Calu3 (cell line): ENCODE measurements at regions not wholly inside any gene's neighbourhood (a gene's known extent, or its start where the extent isn't known, plus 50 kb on each side); places are given as distances from the start of the nearest gene placed in this dataset.

Experiments used
- BruUV-seq: library from RNA; stranded (reverse); fragments of 400-500 nt; replicated peaks from 2 replicates; lab custom pipeline; 2021; lab: Mats Ljungman, UMichigan
- CTCF ChIA-PET: fragments of 300-600 bp; sonication (Branson Sonifier 250); formaldehyde crosslinking; loops from one replicate; lab custom pipeline; 2022; ENCODE audit warnings: antibody characterized with exemption; lab: Charles Lee
- DNase-seq: peaks from one replicate; pipeline ENCODE4 v3.0.0; 2022
- H3K27ac Mint-ChIP-seq: one replicate; pipeline ENCODE4 v1.8.0; 2022; ENCODE audit warnings: mixed read lengths; ENCODE audit not compliant: unreplicated experiment
- H3K27me3 Mint-ChIP-seq: one replicate; pipeline ENCODE4 v1.8.0; 2022; ENCODE audit warnings: mixed read lengths; ENCODE audit not compliant: unreplicated experiment
- H3K36me3 Mint-ChIP-seq: one replicate; pipeline ENCODE4 v1.8.0; 2022; ENCODE audit warnings: mild to moderate bottlenecking, moderate library complexity, mixed read lengths; ENCODE audit not compliant: insufficient read depth, unreplicated experiment
- H3K4me1 Mint-ChIP-seq: one replicate; pipeline ENCODE4 v1.8.0; 2022; ENCODE audit warnings: mild to moderate bottlenecking, low read depth, mixed read lengths; ENCODE audit not compliant: unreplicated experiment
- H3K4me3 Mint-ChIP-seq: one replicate; pipeline ENCODE4 v1.8.0; 2022; ENCODE audit warnings: mild to moderate bottlenecking, low read depth, moderate library complexity, mixed read lengths; ENCODE audit not compliant: unreplicated experiment
- H3K9me3 Mint-ChIP-seq: one replicate; pipeline ENCODE4 v1.8.0; 2022; ENCODE audit warnings: low read depth, mixed read lengths; ENCODE audit not compliant: unreplicated experiment
- CTCF ChIP-seq: fragments of 200-600 bp; IDR thresholded peaks from one replicate; pipeline ENCODE4 v1.8.0; 2022; ENCODE audit warnings: antibody characterized with exemption; ENCODE audit not compliant: unreplicated experiment
- intact Hi-C: fragments of 100-400 bp; cut with micrococcal nuclease; formaldehyde crosslinking; loops from one replicate; pipeline ENCODE4 v1.10.0; 2022; ENCODE audit not compliant: unreplicated experiment

- no peaks in the 10 kb centered on the region for H3K4me1 Mint-ChIP-seq
- TF ChIP-seq CTCF = no peak
- intact Hi-C loops = no loop called here
- no peak for DNase-seq
- CTCF ChIA-PET = interaction anchor here (0.5 kb wide), 1 partner anchor 77 kb away, joined by 4 read pairs; no protein-coding TSS in a partner anchor
- no peaks in the 10 kb centered on the region for H3K27me3 Mint-ChIP-seq
- no peaks in the 10 kb centered on the region for H3K36me3 Mint-ChIP-seq
- H3K9me3 Mint-ChIP-seq = no peaks in the 10 kb centered on the region
- BruUV-seq = no TSS peak
- H3K27ac Mint-ChIP-seq = peak overlapping the region; percentile 30
- H3K4me3 Mint-ChIP-seq = no peak overlapping the region
These were observed 102.0 kb downstream of the HPGD start for GRCh38 chr4:174420316-174420715.

- no peaks in the 10 kb centered on the region for H3K36me3 Mint-ChIP-seq
- H3K4me3 Mint-ChIP-seq = no peak overlapping the region
- no peak for TF ChIP-seq CTCF
- H3K9me3 Mint-ChIP-seq = no peaks in the 10 kb centered on the region
- H3K4me1 Mint-ChIP-seq = no peaks in the 10 kb centered on the region
- DNase-seq = no peak
- CTCF ChIA-PET = no interaction called here
- BruUV-seq = no TSS peak
- H3K27me3 Mint-ChIP-seq = no peaks in the 10 kb centered on the region
- no peak overlapping the region for H3K27ac Mint-ChIP-seq
- intact Hi-C loops = no loop called here
These were observed 103.6 kb downstream of the HPGD start for GRCh38 chr4:174418640-174419212.

GRCh38 chr4:174408841-174409552, 113.3 kb downstream of the HPGD start:
- no peaks in the 10 kb centered on the region for H3K9me3 Mint-ChIP-seq
- H3K36me3 Mint-ChIP-seq = no peaks in the 10 kb centered on the region
- BruUV-seq = no TSS peak
- H3K27ac Mint-ChIP-seq = no peak overlapping the region
- H3K4me3 Mint-ChIP-seq = no peak overlapping the region
- CTCF ChIA-PET = no interaction called here
- peaks cover 10% of the 10 kb centered on the region for H3K4me1 Mint-ChIP-seq
- intact Hi-C loops = no loop called here
- DNase-seq = no peak
- no peaks in the 10 kb centered on the region for H3K27me3 Mint-ChIP-seq
- TF ChIP-seq CTCF = no peak

- no peak overlapping the region for H3K27ac Mint-ChIP-seq
- no TSS peak for BruUV-seq
These were observed 115.9 kb downstream of the HPGD start for GRCh38 chr4:174406383-174406782.

More at GRCh38 chr4:174406383-174406782, 115.9 kb downstream of the HPGD start:
- Mint-ChIP-seq H3K36me3 (no peaks in the 10 kb centered on the region), H3K9me3 (no peaks in the 10 kb centered on the region), H3K27me3 (no peaks in the 10 kb centered on the region), H3K4me1 (peaks cover 30% of the 10 kb centered on the region), H3K4me3 (no peak overlapping the region)
- intact Hi-C loops = no loop called here
- no peak for TF ChIP-seq CTCF
- CTCF ChIA-PET = no interaction called here
- no peak for DNase-seq
